ENCODE measurements at regions not wholly inside any gene's neighbourhood (a gene's known extent, or its start where the extent isn't known, plus 50 kb on each side); places are given as distances from the start of the nearest gene placed in this dataset.

DNA sequence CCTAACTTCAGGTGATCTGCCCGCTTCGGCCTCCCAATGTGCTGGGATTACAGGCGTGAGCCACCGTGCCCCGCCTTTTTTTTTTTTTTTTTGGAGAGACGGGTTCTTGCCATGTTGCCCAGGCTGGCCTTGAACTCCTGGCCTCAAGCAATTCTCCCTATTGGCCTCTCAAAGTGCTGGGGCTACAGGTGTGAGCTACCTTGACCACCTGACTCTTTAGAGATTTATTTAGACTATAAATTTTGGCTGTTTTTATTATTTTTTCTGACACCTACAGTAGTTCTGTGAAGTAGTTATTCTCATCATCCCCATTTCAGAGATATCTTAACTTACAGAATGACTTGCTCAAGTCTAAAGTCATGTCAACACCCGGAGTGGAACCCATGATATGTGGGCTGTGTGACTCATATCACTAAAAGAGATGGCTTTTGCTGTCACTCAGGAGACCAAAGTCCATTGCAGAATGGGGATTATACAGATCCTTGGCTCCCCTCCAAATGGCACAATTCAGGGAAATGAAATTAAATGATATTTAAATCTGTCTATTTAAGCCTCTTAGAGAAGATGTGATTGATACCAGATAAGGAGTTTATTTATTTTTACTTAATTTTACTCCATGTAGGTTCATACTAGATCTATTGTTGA, 93.2 kb downstream of the CTH start:
- no peak for TF ChIP-seq POU5F1 (IDR thresholded peaks at IDR 0.05; ENCODE audit: low read depth, low read length)
- TF ChIP-seq TCF12 (IDR thresholded peaks at IDR 0.05; ENCODE audit: low read depth, low read length), result no peak
- TF ChIP-seq CTCF (IDR thresholded peaks at IDR 0.05; ENCODE audit: control extremely low read depth in 1 of 3, insufficient read depth in 1 of 3, low read depth in 1 of 3, low read length in 3 of 3), result no peak
